GM12872 (cell line): ENCODE measurements at regions not wholly inside any gene's neighbourhood (a gene's known extent, or its start where the extent isn't known, plus 50 kb on each side); places are given as distances from the start of the nearest gene placed in this dataset.

ENCODE experiments used
- CTCF ChIP-seq: IDR thresholded peaks from 3 replicates; pipeline ENCODE4 v1.5.1; 2011; ENCODE audit warnings: low read depth, mild to moderate bottlenecking, low read length, moderate library complexity; ENCODE audit not compliant: insufficient read depth

- TF ChIP-seq CTCF: no peak
Measured at GRCh38 chr4:154983714-154984113, 202.6 kb downstream of the RBM46 start.

GRCh38 chr4:154984148-154984547 lies 203.1 kb downstream of the RBM46 start:
- TF ChIP-seq CTCF: no peak

- TF ChIP-seq CTCF: no peak
Measured at GRCh38 chr4:154984616-154985015, 203.5 kb downstream of the RBM46 start.

- TF ChIP-seq CTCF: no peak
Measured at GRCh38 chr4:154985673-154986072, 204.6 kb downstream of the RBM46 start.

- TF ChIP-seq CTCF: no peak
Measured at GRCh38 chr4:154988511-154988910, 207.4 kb downstream of the RBM46 start.

GRCh38 chr4:154989511-154989910 lies 208.4 kb downstream of the RBM46 start:
- no peak for TF ChIP-seq CTCF

- no peak for TF ChIP-seq CTCF
Measured at GRCh38 chr4:154998284-154998683, 210.2 kb upstream of the NPY2R start.

GRCh38 chr4:154998773-154999172 lies 209.7 kb upstream of the NPY2R start:
- no peak for TF ChIP-seq CTCF
